ENCODE measurements at regions not wholly inside any gene's neighbourhood (a gene's known extent, or its start where the extent isn't known, plus 50 kb on each side); places are given as distances from the start of the nearest gene placed in this dataset.

- TF ChIP-seq POLR2A (IDR thresholded peaks at IDR 0.05): no peak
- TF ChIP-seq, protein P1, sequence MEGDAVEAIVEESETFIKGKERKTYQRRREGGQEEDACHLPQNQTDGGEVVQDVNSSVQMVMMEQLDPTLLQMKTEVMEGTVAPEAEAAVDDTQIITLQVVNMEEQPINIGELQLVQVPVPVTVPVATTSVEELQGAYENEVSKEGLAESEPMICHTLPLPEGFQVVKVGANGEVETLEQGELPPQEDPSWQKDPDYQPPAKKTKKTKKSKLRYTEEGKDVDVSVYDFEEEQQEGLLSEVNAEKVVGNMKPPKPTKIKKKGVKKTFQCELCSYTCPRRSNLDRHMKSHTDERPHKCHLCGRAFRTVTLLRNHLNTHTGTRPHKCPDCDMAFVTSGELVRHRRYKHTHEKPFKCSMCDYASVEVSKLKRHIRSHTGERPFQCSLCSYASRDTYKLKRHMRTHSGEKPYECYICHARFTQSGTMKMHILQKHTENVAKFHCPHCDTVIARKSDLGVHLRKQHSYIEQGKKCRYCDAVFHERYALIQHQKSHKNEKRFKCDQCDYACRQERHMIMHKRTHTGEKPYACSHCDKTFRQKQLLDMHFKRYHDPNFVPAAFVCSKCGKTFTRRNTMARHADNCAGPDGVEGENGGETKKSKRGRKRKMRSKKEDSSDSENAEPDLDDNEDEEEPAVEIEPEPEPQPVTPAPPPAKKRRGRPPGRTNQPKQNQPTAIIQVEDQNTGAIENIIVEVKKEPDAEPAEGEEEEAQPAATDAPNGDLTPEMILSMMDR (IDR thresholded peaks at IDR 0.05): no peak
Measured at GRCh38 chr5:52682492-52682891, 105.2 kb upstream of the ITGA1 start.
